Loucy (cell line): ENCODE measurements at regions not wholly inside any gene's neighbourhood (a gene's known extent, or its start where the extent isn't known, plus 50 kb on each side); places are given as distances from the start of the nearest gene placed in this dataset.

Source experiments
- H2AFZ ChIP-seq: fragments of 200-600 bp; sonication (generic); 2 replicates; pipeline ENCODE4 v1.6.0; 2016; ENCODE audit warnings: antibody characterized with exemption, mild to moderate bottlenecking, low read length, moderate library complexity
- H3F3A ChIP-seq: fragments of 200-600 bp; 2 replicates; pipeline ENCODE4 v1.6.0; 2016; ENCODE audit warnings: antibody characterized with exemption, low read depth, mild to moderate bottlenecking
- H3K27me3 ChIP-seq: fragments of 200-600 bp; sonication (generic); 2 replicates; pipeline ENCODE4 v1.6.1; 2014; ENCODE audit warnings: low read length, mild to moderate bottlenecking; ENCODE audit not compliant: insufficient read depth, poor library complexity, severe bottlenecking
- H3K36me3 ChIP-seq: fragments of 200-600 bp; sonication (generic); 2 replicates; pipeline ENCODE4 v1.6.1; 2016; ENCODE audit warnings: low read length; ENCODE audit not compliant: insufficient read depth
- H3K4me1 ChIP-seq: fragments of 200-600 bp; sonication (generic); 2 replicates; pipeline ENCODE4 v1.5.1; 2014; ENCODE audit warnings: low read length, mild to moderate bottlenecking; ENCODE audit not compliant: insufficient read depth, poor library complexity, severe bottlenecking
- H3K4me2 ChIP-seq: fragments of 200-600 bp; sonication (generic); 2 replicates; pipeline ENCODE4 v1.6.0; 2014; ENCODE audit warnings: antibody characterized with exemption, low read length, low read depth, mild to moderate bottlenecking; ENCODE audit not compliant: poor library complexity, severe bottlenecking
- H3K4me3 ChIP-seq: fragments of 200-600 bp; sonication (generic); 2 replicates; pipeline ENCODE4 v1.5.1; 2014; ENCODE audit warnings: low read length, mild to moderate bottlenecking, mixed read lengths; ENCODE audit not compliant: poor library complexity, severe bottlenecking
- H3K79me2 ChIP-seq: fragments of 200-600 bp; sonication (generic); 2 replicates; pipeline ENCODE4 v1.6.1; 2014; ENCODE audit warnings: low read length; ENCODE audit not compliant: insufficient read depth
- H3K9ac ChIP-seq: fragments of 200-600 bp; sonication (generic); 2 replicates; pipeline ENCODE4 v1.6.0; 2014; ENCODE audit warnings: mild to moderate bottlenecking, low read depth, low read length, moderate library complexity; ENCODE audit not compliant: poor library complexity, severe bottlenecking
- H3K9me2 ChIP-seq: fragments of 200-600 bp; sonication (generic); replicated peaks from 2 replicates; pipeline ENCODE4 v1.6.1; 2016; ENCODE audit warnings: low read depth, low read length, mixed read lengths
- H3K9me3 ChIP-seq: fragments of 200-600 bp; sonication (generic); 2 replicates; pipeline ENCODE4 v1.6.1; 2014; ENCODE audit warnings: mild to moderate bottlenecking, antibody characterized with exemption, low read length, low read depth; ENCODE audit not compliant: insufficient read depth
- H4K20me1 ChIP-seq: fragments of 200-600 bp; sonication (generic); 2 replicates; pipeline ENCODE4 v1.6.0; 2014; ENCODE audit warnings: antibody characterized with exemption, low read length, mild to moderate bottlenecking; ENCODE audit not compliant: insufficient read depth, poor library complexity, severe bottlenecking
- EZH2phosphoT487 ChIP-seq: fragments of 200-600 bp; IDR thresholded peaks from 2 replicates; pipeline ENCODE4 v1.6.1; 2018; ENCODE audit warnings: antibody characterized with exemption, mild to moderate bottlenecking, moderate library complexity, borderline replicate concordance
- TF ChIP-seq, protein P1 (sequence below): fragments of 200-600 bp; sonication (generic); conservative IDR thresholded peaks from 2 replicates; pipeline ENCODE4 v1.5.1; 2014; ENCODE audit warnings: mild to moderate bottlenecking, antibody characterized with exemption, low read length

DNA sequence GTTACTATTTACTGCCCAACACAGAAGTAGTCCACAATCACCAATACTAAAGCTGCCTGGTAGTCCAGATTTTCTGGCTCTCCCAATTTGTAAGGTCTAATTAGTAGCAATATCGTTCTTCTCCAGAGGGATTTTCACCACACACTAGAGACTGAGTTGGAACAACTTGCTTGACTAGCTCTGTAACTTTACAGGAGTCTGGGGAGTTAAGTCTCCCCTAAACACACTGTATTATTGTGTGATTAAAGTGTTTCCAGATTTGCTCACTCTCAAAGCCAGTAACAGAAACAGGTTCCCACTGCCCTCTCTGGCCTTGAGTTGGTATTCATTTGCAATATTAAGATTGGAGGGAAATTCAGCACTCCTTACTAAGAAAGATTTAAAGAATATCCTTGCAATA lies 1175.7 kb downstream of the SORCS1 start:
- Histone ChIP-seq H3F3A (no peaks in the 10 kb centered on the region), H3K4me3 (no peak overlapping the region), H3K9ac (no peak overlapping the region), H3K9me2 (no peaks in the 10 kb centered on the region), H3K79me2 (no peaks in the 10 kb centered on the region), H2AFZ (no peak overlapping the region), H3K4me2 (no peak overlapping the region), H3K9me3 (no peaks in the 10 kb centered on the region), H3K27me3 (no peaks in the 10 kb centered on the region), H3K36me3 (no peaks in the 10 kb centered on the region), H3K4me1 (no peaks in the 10 kb centered on the region), H4K20me1 (no peaks in the 10 kb centered on the region)
- TF ChIP-seq, protein P1, sequence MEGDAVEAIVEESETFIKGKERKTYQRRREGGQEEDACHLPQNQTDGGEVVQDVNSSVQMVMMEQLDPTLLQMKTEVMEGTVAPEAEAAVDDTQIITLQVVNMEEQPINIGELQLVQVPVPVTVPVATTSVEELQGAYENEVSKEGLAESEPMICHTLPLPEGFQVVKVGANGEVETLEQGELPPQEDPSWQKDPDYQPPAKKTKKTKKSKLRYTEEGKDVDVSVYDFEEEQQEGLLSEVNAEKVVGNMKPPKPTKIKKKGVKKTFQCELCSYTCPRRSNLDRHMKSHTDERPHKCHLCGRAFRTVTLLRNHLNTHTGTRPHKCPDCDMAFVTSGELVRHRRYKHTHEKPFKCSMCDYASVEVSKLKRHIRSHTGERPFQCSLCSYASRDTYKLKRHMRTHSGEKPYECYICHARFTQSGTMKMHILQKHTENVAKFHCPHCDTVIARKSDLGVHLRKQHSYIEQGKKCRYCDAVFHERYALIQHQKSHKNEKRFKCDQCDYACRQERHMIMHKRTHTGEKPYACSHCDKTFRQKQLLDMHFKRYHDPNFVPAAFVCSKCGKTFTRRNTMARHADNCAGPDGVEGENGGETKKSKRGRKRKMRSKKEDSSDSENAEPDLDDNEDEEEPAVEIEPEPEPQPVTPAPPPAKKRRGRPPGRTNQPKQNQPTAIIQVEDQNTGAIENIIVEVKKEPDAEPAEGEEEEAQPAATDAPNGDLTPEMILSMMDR, result no peak

DNA sequence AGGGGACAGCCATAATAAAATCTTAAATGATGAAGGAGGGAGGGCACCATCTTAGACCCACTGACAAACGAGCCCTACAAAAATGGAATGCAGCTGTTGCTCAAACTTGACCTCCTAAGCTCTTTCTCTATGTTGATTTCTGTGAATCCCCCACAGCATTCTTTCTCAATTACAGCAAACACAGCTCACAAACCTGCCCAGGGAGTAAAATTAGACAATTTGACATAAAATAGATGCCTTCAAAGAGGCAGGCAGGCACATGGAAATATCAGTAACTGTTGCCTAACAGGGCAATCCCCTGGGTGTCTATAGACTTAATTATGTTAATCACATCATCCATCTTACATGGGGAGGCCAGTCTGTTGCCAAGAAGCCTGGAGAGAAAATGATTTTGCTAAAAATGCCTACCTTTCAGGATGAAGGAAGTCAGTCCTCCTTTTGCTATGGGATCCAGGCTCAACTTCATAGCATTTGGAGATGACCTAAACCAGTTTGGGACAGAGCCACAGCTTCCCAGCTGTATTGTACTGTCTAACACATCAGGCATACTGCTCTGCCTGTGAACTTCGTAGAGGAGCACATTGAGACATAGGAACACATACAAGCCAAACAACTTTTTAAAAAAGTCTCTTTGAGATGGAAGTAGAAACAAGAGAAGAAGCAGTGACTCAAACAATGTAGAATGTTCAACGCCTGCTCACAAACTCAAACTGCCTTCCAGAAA lies 1177.4 kb downstream of the SORCS1 start:
- Histone ChIP-seq H2AFZ (no peak overlapping the region), H3K27me3 (no peaks in the 10 kb centered on the region), H3K4me1 (no peaks in the 10 kb centered on the region), H3K9me2 (no peaks in the 10 kb centered on the region), H3K79me2 (no peaks in the 10 kb centered on the region), H3K9me3 (no peaks in the 10 kb centered on the region), H3K36me3 (no peaks in the 10 kb centered on the region), H3K4me2 (no peak overlapping the region), H3K4me3 (no peak overlapping the region), H3K9ac (no peak overlapping the region), H4K20me1 (no peaks in the 10 kb centered on the region), H3F3A (no peaks in the 10 kb centered on the region)
- TF ChIP-seq EZH2phosphoT487, result no peak

DNA sequence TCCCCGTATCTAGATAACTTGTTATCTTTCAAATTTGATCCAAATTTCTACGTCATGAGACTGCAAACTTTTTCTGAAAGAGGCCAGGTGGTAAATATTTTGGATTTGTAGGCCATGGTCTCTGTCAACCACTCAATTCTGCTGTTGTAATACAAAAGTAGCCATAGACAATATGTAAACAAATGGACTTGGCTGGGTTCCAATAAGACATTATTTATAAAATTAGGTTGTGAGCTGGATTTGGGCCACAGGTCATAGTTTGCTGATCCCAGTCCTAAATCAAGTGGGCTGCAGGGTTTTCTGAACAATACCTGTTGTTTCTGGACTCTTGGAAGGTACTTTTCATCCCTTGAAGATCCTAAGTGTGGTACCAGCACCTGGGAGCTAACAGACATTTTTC lies 1178.0 kb downstream of the SORCS1 start:
- no peak overlapping the region for H2AFZ ChIP-seq
- H3K79me2 ChIP-seq, result no peaks in the 10 kb centered on the region
- no peaks in the 10 kb centered on the region for H3K9me2 ChIP-seq
- H3K4me3 ChIP-seq, result no peak overlapping the region
- H3K9me3 ChIP-seq, result no peaks in the 10 kb centered on the region
- no peaks in the 10 kb centered on the region for H3K36me3 ChIP-seq
- H3F3A ChIP-seq, result no peaks in the 10 kb centered on the region
- H3K4me1 ChIP-seq, result no peaks in the 10 kb centered on the region
- no peak overlapping the region for H3K9ac ChIP-seq
- no peak for TF ChIP-seq EZH2phosphoT487
- TF ChIP-seq, protein P1, result no peak
- no peak overlapping the region for H3K4me2 ChIP-seq
- H4K20me1 ChIP-seq, result no peaks in the 10 kb centered on the region
- H3K27me3 ChIP-seq, result no peaks in the 10 kb centered on the region

DNA sequence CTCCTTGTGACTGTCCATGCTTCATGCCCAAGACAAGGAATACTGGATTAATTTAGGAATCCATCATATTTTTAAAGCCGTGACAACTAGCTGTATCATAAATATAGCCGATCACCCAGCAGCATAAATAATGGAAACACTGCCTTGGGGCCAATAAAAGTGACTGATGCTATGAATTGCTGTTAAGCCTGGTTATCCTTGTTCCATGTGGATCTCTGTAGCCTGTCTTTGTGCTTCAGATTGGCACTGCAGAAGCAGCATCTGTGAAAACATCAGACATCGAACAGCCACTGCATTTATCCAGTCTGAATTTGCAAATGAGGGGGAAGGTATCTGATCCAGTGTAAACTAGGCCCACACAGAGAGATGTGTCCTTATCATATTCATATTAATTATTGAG lies 1181.8 kb downstream of the SORCS1 start:
- Histone ChIP-seq H3K9me3 (no peaks in the 10 kb centered on the region), H3K4me3 (no peak overlapping the region), H3K36me3 (no peaks in the 10 kb centered on the region)

More for the DNA sequence above, 1181.8 kb downstream of the SORCS1 start:
- Histone ChIP-seq H4K20me1 (no peaks in the 10 kb centered on the region), H3K4me2 (no peak overlapping the region), H3K27me3 (no peaks in the 10 kb centered on the region), H3K79me2 (no peaks in the 10 kb centered on the region), H3K9me2 (no peaks in the 10 kb centered on the region), H3F3A (no peaks in the 10 kb centered on the region), H3K9ac (no peak overlapping the region), H2AFZ (no peak overlapping the region), H3K4me1 (no peaks in the 10 kb centered on the region)
- no peak for TF ChIP-seq EZH2phosphoT487
- TF ChIP-seq, protein P1, result no peak
